K562 (cell line): ENCODE measurements at regions not wholly inside any gene's neighbourhood (a gene's known extent, or its start where the extent isn't known, plus 50 kb on each side); places are given as distances from the start of the nearest gene placed in this dataset.

Experiments used
- CBFA2T3 ChIP-seq: fragments of 450-650 bp; IDR thresholded peaks from 2 replicates; pipeline ENCODE4 v1.6.1; 2017
- CREB3 ChIP-seq: fragments of 450-650 bp; conservative IDR thresholded peaks from 2 replicates; pipeline ENCODE4 v1.6.1; 2016; ENCODE audit warnings: missing genetic modification characterization, low read depth, mild to moderate bottlenecking, missing compliant biosample characterization, moderate library complexity
- E2F3 ChIP-seq: fragments of 250-450 bp; sonication (Bioruptor Pico); IDR thresholded peaks from 2 replicates; pipeline ENCODE4 v1.4.0; 2020; ENCODE audit warnings: mild to moderate bottlenecking
- EHMT2 ChIP-seq: fragments of 450-650 bp; IDR thresholded peaks from 2 replicates; pipeline ENCODE4 v1.6.1; 2018; ENCODE audit warnings: antibody characterized with exemption
- ETV6 ChIP-seq, 3 experiments: fragments of 150-350 bp in 1 of 3; sonication (generic) in 1 of 3; formaldehyde crosslinking in 1 of 3; IDR thresholded peaks; 2 replicates each; pipeline versions ENCODE4 v1.6.1 to v1.8.0; 2014 to 2022; ENCODE audit warnings: borderline replicate concordance in 2 of 3, low read depth in 2 of 3, antibody characterized with exemption in 1 of 3, low read length in 1 of 3, mild to moderate bottlenecking in 1 of 3, missing genetic modification reagents in 1 of 3
- GABPB1 ChIP-seq: sonication (generic); formaldehyde crosslinking; IDR thresholded peaks from 2 replicates; pipeline ENCODE4 v1.8.0; 2022; ENCODE audit warnings: mild to moderate bottlenecking, missing genetic modification reagents
- HDAC2 ChIP-seq: fragments of 450-650 bp; IDR thresholded peaks from 2 replicates; pipeline ENCODE4 v1.6.1; 2016; ENCODE audit warnings: mild to moderate bottlenecking
- HINFP ChIP-seq: fragments of 450-650 bp; conservative IDR thresholded peaks from 2 replicates; pipeline ENCODE4 v1.6.1; 2016; ENCODE audit warnings: missing genetic modification characterization, low read depth, mild to moderate bottlenecking, control low read depth, missing compliant biosample characterization
- HLTF ChIP-seq: fragments of 450-650 bp; IDR thresholded peaks from 2 replicates; pipeline ENCODE4 v1.6.1; 2016
- HMGXB4 ChIP-seq: sonication (generic); formaldehyde crosslinking; IDR thresholded peaks from 2 replicates; pipeline ENCODE4 v1.8.1; 2023; ENCODE audit warnings: mild to moderate bottlenecking, missing genetic modification reagents
- LARP7 ChIP-seq: fragments of 450-650 bp; IDR thresholded peaks from 2 replicates; pipeline ENCODE4 v1.6.1; 2016
- MCM3 ChIP-seq: fragments of 450-650 bp; IDR thresholded peaks from 2 replicates; pipeline ENCODE4 v1.6.1; 2016
- NBN ChIP-seq: fragments of 450-650 bp; IDR thresholded peaks from 2 replicates; pipeline ENCODE4 v1.6.1; 2016; ENCODE audit warnings: low read depth, mild to moderate bottlenecking
- RUNX1 ChIP-seq: sonication (generic); IDR thresholded peaks from 2 replicates; pipeline ENCODE4 v1.6.1; 2016; ENCODE audit warnings: antibody characterized with exemption, low read depth
- SMARCA5 ChIP-seq: fragments of 450-650 bp; IDR thresholded peaks from 2 replicates; pipeline ENCODE4 v1.6.1; 2016
- TRIM25 ChIP-seq: fragments of 450-650 bp; IDR thresholded peaks from 2 replicates; pipeline ENCODE4 v1.7.0; 2016; ENCODE audit warnings: borderline replicate concordance
- ZNF146 ChIP-seq: IDR thresholded peaks from one replicate; pipeline ENCODE4 v1.6.1; 2018; ENCODE audit warnings: missing compliant biosample characterization; ENCODE audit not compliant: unreplicated experiment
- ZNF24 ChIP-seq: fragments of 450-650 bp; IDR thresholded peaks from 2 replicates; pipeline ENCODE4 v1.6.1; 2016
- ZNF639 ChIP-seq, 2 experiments: fragments of 200-800 bp in 1 of 2; sonication (Bioruptor generic) in 1 of 2; sonication (generic) in 1 of 2; formaldehyde crosslinking in 1 of 2; IDR thresholded peaks in 1 of 2; conservative IDR thresholded peaks in 1 of 2; 2 replicates each; pipeline versions ENCODE4 v1.5.0 to v1.6.1; 2016 to 2020; ENCODE audit warnings: missing compliant biosample characterization in 1 of 2, missing genetic modification characterization in 1 of 2, missing genetic modification reagents in 1 of 2

GRCh38 chr1:234546890-234547788 lies 62.8 kb downstream of the IRF2BP2 start (continued):
- peak; percentile 70 to 91; a peak in 2 of 4 replicates for TF ChIP-seq ETV6 (IDR thresholded peaks at IDR 0.05; ENCODE audit: borderline replicate concordance in 1 of 2, low read depth in 2 of 2, low read length in 1 of 2)
- no peak for TF ChIP-seq ETV6 (CRISPR knock-in tag; IDR thresholded peaks at IDR 0.05; ENCODE audit: borderline replicate concordance)
- peak; percentile 98 for TF ChIP-seq LARP7
- TF ChIP-seq SMARCA5, result peak; percentile 85
- peak; percentile 96 for TF ChIP-seq CBFA2T3
- TF ChIP-seq E2F3 (CRISPR knock-in tag), result peak; percentile 76; the same call in 1 of the 2 replicates
- TF ChIP-seq ZNF24, result peak; percentile 81
- TF ChIP-seq HDAC2, result peak; percentile 93
- TF ChIP-seq HINFP (tag), result no peak; the same call in 1 of the 2 replicates
- TF ChIP-seq HLTF, result no peak; the same call in 1 of the 2 replicates
- TF ChIP-seq NBN, result peak; percentile 87
- peak; percentile 28; the same call in 1 of the 2 replicates for TF ChIP-seq GABPB1 (CRISPR knock-in tag)
- peak in 1 of 2 experiments; percentile 66; a peak in 1 of 4 replicates for TF ChIP-seq ZNF639 (CRISPR knock-in tag; conservative IDR thresholded peaks at IDR 0.05 in 1 of 2, IDR thresholded peaks at IDR 0.05 in 1 of 2)
- peak; percentile 84; the same call in 1 of the 2 replicates for TF ChIP-seq RUNX1
- no peak for TF ChIP-seq MCM3
- TF ChIP-seq TRIM25, result peak; percentile 97; the same call in 1 of the 2 replicates
- TF ChIP-seq EHMT2, result no peak; the same call in 1 of the 2 replicates
- TF ChIP-seq ZNF146 (CRISPR knock-in tag), result no peak
- TF ChIP-seq HMGXB4, result no peak
- TF ChIP-seq CREB3 (tag), result no peak
